Adrenal gland (tissue), 5 donors: ENCODE measurements at regions not wholly inside any gene's neighbourhood (a gene's known extent, or its start where the extent isn't known, plus 50 kb on each side); places are given as distances from the start of the nearest gene placed in this dataset.

Experiments used
- CTCF ChIP-seq, 6 experiments: fragments of 450-650 bp in 4 of 6; fragments of 200-600 bp in 2 of 6; sonication (generic) in 1 of 6; IDR thresholded peaks; 1 replicate in 5 of 6; 2 replicates in 1 of 6; pipeline versions ENCODE4 v1.5.1 to v1.8.0; 2016 to 2021; ENCODE audit warnings: antibody characterized with exemption in 6 of 6, mild to moderate bottlenecking in 2 of 6, moderate library complexity in 1 of 6
- POLR2A ChIP-seq, 2 donors: fragments of 450-650 bp; IDR thresholded peaks; one replicate each; pipeline ENCODE4 v1.6.1; 2017; ENCODE audit warnings: antibody characterized with exemption in 2 of 2, mild to moderate bottlenecking in 2 of 2, moderate library complexity in 1 of 2
- donor health status: DM: no; HTN: no; CAD: no.

DNA sequence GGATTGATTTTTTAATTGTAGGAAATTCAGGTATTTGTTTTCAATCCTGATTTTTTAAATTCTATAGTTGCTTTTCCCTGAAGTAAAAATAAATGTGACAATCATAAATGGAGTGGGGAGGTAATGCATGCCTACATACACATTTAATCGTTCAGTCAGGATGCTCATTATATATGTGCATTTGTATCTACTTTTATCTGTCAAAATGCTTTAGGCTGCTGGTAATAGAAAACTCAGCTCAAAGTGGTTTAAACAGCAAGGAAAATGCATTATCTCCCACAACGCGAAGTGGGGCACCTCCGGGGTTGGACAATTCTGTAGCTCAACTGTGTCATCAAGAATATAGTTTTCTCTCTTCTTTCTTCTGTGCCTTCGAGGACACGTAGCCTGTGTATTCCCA, 116.4 kb upstream of the SASH1 start:
- no peak for TF ChIP-seq CTCF (IDR thresholded peaks at IDR 0.05)
- TF ChIP-seq POLR2A (IDR thresholded peaks at IDR 0.05), result no peak
